Stimulated activated CD4-positive, alpha-beta T cell treated with anti-CD3 and anti-CD28 coated beads, Interleukin-1b, Interleukin-23, amount 100 ng/mL, for 48 hours (primary cell): ENCODE measurements at regions not wholly inside any gene's neighbourhood (a gene's known extent, or its start where the extent isn't known, plus 50 kb on each side); places are given as distances from the start of the nearest gene placed in this dataset.
"Not testable (repeated sequence)": the region's sequence is repeated elsewhere in the genome, so short reads cannot be mapped to it uniquely, and the experiment has no call there.

Experiments
- DNase-seq: peaks from one replicate; pipeline ENCODE4 v3.0.0-alpha.2; 2020

DNA sequence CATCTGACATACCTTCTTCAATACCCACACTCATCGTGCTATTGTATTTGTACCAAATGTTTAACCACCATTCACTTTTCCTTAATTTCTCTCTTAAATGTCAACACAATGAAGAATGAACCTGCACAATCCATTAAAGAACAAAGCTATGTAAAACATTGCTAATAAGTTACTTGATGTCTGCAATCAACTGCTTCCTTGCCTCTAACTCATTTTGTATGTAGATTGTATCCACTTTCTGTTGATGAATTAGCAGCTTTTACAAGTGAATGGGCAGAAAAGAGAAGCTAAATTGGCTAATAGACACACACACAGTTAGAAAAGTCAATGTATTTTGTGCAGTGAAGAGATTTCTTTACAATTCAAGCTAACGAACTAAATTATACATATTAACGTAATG is 212.5 kb upstream of the NDST3 start:
- DNase-seq: no peak

DNA sequence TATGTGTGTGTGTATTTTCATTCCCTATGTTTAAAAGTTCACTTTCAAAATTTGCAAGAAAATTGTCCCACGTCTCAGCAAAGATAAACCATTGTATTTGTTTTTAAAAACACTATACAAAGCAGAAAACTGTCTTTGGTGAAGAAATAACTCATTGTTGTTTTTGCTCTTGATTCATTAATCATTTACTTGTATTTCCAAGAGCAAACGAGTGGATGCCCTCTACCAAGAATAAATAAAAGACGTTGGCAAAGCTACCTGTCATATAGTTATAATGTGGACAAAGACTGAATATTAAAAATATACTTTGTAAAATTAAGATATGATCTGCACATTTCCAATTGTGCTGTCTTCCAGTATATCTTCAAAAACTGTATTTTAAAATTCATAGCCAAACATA is 210.9 kb upstream of the NDST3 start:
- no peak for DNase-seq

DNA sequence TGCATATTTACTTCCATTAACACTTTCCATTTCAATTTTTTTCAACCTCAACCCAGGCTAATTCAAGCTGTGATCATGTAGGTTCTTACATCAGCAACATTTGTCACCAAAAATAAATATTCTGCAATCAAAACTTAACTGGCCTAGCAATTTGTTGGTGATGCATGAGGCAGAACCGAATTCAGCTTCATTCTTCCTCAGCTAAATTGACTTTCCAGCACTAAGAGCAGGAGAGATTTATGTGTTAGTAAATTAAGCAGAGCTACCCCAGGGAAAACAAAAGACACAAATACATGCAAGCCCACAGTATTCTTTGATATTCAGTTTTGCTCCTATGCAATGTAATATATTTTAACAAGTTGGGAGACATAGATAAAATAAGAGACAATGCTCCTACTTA is 208.7 kb upstream of the NDST3 start:
- no peak for DNase-seq

DNA sequence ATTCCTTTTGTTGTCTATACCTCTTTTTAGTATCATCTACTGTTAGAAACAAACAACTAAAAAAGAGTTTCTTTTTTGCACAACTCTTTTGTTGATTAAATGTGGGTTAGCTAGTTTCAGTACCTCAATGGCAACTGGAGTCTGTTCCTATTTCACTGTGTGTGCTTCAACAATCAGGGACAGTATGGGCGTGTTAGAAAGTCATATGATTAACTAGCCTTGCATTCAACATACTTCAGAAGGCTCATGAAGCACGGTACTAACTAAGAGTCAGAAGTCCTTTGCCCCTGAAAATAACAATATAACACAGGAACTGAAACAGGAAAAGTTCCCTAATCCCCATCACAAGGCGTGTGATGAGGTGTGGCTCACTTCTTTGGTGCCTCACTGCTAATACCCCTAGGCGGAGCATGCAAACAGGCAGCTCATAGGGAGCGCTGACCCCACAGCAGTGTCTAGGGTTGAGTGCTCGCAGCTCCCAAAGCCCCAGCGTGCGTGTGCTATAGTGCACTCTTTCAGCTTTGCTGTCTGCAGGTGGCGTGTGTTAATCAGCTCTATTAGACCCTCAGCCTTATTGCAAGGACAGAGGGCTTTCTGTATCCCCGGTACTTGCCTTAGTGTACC is 203.1 kb upstream of the NDST3 start:
- DNase-seq: no peak

DNA sequence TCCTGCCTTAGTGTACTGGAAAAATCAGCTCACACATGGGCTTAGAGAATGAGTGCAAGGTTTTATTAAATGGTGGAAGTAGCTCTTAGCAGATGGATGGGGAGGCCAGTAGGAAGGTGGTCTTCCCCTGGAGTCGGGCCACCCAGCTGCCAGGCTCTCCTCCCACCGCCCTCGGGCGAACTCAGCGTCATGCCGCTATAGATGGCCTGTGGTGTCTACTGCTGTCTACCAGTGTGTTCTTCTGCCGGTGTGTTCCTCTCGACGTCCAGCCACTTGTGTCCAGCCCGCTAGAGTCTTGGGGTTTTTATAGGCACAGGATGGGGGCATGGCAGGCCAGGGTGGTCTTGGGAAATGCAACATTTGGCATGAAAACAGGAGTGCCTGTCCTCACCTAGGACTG is 198.7 kb upstream of the NDST3 start:
- DNase-seq: no peak

DNA sequence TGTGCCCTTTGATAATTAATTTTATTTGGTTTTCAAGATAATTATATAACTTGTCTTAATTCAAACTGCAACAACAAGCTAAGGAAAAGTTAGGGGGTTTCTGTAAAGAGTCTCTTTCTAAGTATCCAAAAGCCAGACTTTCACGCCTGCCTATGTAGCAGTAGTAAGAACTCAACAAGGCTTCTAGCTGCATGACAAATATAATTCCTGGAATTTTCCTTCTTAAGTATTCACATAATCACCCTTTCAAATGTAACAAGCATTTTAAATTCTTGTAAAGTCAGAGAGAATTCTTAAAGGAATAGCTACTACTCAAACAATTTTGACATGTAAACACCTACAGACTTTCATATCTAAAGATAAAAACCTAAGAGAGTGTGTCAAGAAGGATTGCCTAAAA is 189.7 kb upstream of the NDST3 start:
- no peak for DNase-seq

DNA sequence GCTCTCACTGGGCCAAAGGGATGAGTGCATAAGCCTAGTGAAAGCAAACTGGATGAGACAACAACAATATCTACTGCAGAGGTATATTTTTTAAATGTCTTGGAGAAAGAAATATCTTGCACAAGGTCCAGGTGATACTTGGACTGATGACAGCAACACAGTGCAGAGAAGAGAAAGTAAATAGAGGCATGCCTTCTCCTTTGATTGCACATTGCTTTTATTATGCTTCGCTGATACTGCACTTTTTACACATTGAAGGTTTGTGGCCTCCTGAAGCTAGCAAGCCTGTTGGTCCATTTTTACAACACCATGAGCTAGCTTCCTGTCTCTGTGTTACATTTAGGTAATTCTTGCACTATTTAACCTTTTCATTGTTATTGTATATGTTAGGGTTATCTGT is 189.0 kb upstream of the NDST3 start:
- DNase-seq: no peak

DNA sequence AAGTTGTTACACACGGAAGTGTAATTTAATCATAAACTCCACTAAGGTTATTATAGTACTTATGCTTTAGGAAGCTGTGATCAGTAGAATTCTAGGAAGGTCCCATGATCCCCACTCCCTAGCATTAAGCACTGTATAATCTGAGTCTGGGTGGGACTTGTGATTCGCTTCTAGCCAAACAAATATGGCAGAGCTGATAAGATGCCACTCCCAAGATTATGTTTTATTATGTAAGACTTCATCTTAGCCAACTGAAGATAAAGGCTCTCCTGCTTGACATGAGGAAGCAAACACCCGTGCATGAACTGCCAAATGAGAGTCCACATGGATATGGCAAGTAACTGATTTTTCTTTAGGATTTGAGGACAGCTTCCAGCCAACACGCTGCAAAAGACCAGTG is 186.4 kb upstream of the NDST3 start:
- DNase-seq: no peak

DNA sequence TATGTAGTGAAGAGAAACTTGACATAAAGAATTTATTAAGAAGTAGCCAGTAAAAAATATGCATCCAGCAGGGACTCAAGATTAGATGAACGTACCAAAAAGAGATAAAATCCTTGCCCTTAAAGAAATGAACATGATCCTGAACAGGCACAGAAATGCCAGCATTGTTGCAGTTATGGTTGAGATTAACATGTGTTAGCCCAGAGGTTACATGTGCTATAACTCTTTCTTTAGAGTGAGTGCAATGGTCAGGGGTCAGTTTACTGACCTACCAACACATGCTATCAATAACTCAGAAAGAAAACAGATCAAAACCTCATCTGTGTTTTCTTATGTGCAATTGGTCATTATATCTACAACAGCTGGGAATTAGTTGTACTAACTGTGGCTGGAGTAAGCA is 166.1 kb upstream of the NDST3 start:
- DNase-seq: no peak

DNA sequence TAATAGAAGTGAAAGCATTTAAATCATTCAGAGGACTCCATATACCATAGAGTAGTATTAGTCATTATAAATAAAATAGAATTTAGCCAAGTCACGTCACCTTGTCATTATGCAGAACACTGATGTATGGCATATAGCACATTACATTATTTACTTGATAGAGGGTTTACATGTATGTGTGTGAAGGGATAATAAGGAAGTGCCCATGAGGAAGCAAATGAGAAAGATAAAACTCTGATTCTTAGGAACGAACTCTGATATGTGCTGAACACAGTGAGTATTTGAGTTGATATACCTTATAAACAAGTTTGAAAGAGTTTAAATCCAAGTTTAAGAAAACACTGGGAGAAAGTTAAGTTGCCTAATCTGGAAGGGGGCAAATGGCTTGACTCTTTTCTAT is 160.5 kb upstream of the NDST3 start:
- no peak for DNase-seq

DNA sequence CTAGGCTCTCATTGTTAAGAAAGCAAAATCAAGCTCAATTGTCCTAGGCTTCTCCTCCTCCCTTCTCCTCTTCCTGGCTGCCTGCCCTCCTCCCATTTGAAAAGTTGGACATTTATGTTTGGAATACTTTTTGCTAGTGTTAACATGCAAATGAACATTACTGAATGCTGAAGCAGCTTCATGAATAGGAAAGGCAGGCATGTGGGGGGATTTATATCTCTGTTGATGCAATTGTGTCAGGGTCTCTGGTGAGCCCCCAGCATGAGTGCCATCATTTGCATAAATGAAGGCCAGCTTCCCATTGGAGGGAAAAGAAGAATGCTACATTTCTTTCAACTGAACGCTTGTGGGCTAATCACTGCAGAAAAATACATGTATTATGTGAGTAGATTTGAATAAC is 160.1 kb upstream of the NDST3 start:
- no peak for DNase-seq

DNA sequence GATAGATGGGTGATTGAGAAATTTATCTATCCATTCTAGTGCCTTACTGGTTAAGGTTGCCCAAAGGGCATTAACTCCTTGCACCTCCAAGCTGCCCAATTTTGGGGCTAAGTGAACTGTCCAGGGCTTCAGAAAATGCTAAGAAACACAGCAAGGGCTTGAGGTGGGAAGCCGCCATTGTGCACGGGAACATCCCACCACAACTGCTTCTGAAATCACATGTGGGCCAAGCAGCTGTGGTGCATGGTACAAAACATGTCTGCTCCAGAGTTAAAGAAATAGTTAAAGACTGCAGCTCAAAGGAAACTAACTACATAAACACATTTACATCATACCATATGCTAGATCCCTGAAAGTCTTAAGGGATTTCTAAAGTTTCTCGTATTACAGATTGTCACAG is 144.3 kb upstream of the NDST3 start:
- DNase-seq: no peak

DNA sequence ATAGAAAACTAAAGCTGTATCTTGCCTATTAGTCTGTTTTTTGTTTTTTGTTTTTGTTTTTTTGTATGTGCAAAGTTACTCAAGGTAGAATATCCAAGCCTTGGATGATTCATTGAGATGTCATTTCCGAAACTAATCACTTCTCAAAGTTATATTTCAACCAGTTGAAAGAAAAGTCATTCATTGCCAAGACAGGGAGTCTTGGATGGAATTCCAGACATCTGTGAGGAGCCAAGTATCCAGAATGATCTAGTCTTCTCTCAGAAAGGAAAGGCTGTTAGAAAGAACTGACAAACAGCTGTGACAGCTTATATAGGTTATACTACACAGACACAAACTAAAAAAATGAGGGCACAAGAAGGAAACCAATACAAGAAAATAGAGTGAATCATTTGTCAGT is 141.1 kb upstream of the NDST3 start:
- no peak for DNase-seq

DNA sequence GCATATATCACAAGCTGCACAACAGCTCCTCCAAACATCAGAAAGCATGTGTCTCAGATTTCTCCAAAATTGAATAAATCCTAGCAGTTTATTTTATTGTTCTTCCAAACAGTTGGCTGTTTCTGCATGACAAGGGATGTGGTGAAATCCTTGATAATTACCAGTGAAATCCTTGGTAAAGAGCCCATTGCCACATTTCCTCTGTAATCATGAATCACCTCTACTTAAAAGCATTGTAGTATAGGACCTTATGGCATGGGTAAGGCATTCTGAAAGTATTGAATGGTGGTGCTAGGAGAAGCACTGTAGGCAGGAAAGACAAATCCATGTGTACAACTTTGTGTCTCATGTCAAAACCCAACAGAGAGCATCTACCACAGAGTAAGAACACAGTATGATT is 135.8 kb upstream of the NDST3 start:
- no peak for DNase-seq

DNA sequence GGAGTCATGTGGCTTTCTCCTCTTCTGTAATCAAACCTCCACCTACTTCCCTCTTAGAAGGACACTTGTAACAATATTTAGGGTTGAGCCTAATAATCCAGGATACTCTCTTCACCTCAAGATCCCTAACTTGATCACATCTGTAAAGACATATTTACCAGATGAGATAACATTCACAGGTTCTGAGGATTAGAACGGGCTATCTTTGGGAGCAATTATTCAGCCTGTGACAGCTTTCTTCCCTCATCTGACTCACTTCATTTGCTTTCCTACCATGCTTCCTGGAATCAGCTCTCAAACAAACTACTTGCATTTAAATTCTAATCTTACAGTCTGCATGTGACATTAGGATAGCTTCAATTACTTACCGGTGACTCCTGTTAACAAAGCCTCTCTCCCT is 133.5 kb upstream of the NDST3 start:
- DNase-seq: no peak

DNA sequence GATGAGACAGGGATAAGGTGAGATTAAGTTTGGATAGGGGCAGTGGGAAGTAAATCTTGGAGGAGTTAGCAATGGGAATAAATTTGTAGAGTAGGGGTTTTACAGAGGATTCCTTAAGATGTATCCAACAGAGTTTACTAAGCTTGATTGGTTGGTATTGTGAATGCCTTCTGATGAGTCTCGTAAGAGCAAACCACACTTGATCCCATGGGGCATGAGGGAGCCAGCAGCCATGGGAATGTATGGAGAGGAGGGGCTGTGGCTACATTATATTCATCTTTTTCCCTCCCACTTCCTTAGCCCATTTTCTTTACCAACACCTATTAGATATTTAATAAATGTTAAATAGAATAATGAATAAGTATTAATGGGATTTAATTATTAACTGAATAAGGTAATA is 126.6 kb upstream of the NDST3 start:
- DNase-seq: no peak

DNA sequence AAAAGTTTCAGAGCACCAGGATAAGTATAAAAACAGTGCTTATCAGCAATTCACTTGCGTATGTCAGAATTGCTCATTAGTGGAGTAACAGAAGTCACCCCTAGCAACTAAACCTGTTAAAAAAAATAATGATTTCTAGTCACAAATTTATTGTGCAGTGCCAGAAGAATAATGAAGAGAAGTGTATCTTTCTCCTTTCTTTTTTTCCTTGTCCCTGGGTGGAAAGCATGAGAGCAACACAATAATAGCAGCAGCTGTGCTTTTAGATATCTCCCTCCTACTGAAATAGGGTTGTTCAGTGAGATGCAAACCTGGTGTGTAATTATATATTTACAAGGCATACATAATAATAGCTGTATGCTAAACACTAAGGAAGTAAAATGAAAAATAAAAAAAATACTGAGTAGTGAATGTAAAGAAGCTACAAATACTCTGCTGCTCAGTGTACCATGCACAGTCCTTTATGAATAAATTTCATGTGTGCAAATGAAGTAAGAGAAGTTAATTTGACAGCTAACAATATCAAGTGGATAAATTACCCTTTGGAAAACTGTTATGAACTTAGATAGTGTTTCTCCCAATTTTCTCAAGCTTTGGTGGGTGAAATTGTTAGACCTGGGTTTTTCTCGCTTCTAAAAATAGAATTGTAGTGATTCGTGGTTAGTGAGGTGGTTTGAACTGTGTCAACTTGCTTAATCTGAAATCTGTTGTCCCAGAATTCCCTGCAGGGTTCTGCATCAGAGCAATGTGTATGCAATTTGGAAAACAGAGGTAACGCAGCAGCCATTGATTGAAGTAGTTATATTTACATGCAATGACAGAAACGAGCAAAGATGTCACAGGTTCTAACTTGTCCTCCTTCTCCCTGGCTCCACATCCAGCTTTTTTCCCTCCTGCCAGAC is 125.7 kb upstream of the NDST3 start:
- no peak for DNase-seq

DNA sequence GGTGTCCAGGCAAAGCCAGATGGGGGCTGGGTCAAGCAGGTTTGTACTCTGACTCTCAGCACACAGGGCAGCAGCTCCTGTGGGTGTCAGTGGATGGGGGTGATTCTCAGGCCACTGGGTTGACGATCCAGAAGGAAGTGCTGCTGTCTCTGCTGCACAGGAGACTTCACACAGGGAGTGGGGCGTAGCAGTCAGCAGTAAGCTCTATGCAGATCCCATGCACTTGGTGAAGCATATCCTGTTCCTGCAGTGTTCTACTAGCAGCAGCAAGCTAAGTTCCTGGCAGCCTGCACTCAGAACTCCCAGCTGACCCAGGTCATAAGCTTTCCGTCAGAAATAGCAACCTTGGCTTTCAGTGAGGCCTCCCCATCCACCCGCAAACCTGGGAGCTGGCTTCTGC is 117.6 kb upstream of the NDST3 start:
- DNase-seq: no peak

DNA sequence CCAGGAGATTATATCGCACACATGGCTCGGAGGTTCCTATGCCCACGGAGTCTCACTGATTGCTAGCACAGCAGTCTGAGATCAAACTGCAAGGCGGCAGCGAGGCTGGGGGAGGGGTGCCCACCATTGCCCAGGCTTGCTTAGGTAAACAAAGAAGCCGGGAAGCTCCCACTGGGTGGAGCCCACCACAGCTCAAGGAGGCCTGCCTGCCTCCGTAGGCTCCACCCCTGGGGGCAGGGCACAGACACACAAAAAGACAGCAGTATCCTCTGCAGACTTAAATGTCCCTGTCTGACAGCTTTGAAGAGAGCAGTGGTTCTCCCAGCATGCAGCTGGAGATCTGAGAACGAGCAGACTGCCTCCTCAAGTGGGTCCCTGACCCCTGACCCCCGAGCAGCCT is 112.0 kb upstream of the NDST3 start:
- not testable (repeated sequence) for DNase-seq

DNA sequence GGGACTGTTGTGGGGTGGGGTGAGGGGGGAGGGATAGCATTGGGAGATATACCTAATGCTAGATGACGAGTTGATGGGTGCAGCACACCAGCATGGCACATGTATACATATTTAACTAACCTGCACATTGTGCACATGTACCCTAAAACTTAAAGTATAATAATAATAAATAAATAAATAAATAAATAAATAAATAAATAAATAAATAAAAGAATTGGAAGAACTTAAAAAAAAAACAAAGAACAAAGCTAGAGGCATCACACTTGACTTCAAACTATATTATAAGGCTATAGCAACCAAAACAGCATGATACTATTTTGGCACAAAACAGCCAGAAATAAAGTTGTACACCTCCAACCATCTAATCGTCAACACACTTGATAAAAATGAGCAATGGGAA is 106.5 kb upstream of the NDST3 start:
- not testable (repeated sequence) for DNase-seq

DNA sequence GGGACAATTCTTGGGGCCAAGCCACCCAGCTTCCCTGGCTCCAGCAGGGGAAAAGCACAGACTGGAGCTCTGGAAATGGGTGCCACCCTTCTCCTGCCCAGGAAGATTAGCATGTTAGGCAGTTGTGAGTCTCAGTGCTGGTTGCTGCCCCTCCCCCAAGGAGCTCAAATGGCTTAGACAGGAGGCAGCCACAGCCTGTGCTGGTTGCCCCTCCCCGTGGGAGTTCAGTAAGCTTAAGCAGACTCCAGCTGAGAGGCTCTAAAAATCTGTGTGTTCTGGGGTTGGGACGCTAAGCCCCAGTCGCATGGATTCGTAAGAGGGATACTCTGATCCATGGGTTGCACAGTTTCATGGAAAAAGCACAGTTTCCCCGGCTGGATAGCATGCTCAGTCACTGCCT is 92.7 kb upstream of the NDST3 start:
- no peak for DNase-seq

DNA sequence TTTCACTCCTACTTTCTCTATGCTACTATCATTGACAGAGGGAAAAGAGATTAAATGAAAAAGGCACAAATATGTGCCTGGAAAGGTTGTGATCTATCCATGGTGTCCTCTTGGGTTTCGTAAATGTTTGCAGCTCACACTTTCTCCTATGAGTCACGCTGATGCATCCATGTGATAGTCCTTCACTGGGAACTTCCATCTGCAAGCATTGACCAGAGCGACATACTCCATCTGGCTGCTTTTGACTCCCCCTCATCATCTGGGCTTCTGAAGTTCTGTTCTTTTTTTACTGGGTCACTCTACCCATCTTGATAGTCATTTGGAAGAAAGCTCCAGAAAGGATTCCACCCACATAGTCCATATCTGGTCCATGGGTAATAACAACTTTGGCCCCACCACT is 84.7 kb upstream of the NDST3 start:
- DNase-seq: no peak

DNA sequence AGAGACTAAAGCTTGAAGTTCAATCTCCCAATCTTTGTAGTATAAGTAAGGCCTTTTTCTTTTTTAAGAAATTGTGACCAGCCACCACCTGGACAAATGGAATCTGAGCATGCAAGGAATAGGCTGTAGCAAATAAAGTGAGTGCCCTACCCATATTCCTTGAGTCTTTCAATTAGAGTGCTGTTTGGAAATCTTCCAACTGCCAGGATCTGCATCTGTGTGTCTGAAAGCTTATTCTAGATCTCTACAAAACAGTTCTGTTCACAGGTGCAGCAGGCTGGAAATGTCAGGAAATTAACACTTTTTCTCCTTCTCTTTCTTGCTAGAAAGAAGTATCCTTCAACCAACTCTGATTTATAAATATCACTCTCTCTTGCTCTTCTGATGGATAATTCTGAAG is 76.7 kb upstream of the NDST3 start:
- DNase-seq: no peak

DNA sequence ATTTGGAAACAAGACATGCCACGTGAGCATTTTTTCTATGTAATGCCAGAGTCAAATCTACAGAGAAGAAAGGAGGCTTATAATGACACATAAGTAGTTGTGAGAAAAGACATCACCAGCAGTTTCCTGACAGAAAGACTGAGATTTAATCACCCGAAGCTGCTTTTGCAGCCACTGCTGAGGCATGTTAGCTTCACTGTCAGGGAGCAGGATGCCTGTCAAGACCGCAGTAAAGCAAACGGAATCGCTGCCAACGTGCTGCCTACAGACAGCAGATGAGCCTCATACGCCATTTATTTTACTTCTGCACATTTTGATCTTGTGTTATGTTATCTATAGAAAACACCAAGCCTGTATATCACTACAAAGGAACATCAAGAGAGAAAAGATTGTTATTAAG is 68.7 kb upstream of the NDST3 start:
- no peak for DNase-seq

DNA sequence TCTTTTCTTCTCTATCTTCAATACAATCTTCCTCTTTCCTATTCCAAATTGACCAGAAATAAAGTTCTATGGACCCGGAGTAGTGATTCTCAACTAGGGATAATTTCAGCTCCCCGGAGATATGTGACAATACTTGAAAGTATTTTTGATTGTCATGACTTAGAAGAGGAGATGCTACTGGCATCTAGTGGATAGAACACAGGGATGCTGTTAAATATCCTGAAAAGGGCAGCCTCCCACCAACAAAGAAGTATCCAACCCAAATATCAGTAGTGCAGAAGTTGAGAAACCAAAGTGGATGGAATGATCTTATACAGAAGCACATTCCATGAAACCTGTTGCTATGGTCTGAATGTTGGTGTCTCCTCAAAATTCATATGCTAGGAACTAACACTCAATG is 65.7 kb upstream of the NDST3 start:
- DNase-seq: no peak
